Stimulated activated CD8-positive, alpha-beta memory T cell treated with anti-CD3 and anti-CD28 coated beads, Interleukin-7, amount 100 ng/mL, for 4 hours (primary cell): ENCODE measurements at regions not wholly inside any gene's neighbourhood (a gene's known extent, or its start where the extent isn't known, plus 50 kb on each side); places are given as distances from the start of the nearest gene placed in this dataset.

Source experiments
- DNase-seq, 2 donors: peaks; one replicate each; pipeline ENCODE4 v3.0.0-alpha.2; 2020; ENCODE audit warnings: low read depth in 2 of 2

- no peak for DNase-seq
These were observed 67.5 kb upstream of the THY1 start for GRCh38 chr11:119490253-119491006.

- no peak for DNase-seq
These were observed 66.1 kb upstream of the THY1 start for GRCh38 chr11:119489087-119489486.

DNA sequence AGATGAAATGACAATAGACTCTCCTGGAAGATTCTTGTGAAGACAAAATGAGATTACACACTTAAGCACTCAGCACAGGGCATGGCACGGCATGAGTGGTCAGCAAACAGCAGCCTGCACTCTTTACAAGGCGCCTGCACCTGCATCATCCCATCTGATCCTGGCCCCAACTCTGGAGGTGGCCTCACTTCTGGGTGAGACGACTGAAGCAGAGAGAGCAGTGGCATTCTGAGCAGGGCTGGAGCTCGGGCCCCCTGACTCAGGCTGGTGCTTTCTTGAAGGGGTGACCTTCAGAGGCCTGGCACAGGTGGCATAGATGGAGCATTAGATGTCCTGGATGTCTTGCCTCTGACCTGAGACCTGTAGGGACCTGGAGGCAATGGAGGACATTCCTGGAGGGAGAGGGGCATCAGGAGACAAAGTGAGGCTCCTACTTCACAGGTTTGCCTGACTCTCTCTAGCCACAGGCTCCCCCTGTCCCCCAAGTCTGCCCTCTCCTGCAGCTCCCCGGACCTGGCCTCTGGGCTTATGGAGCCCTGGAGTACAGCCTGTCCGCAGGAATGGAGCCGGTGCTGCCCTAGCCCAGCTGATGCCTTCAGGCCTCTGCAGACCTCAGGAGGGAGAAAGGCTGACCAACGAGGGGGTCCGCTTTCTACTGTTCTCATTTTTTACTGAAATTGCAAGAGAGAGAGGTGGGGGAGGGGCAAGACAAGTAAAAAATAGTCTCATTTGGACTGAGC lies 65.5 kb upstream of the THY1 start:
- no peak for DNase-seq

GRCh38 chr11:119486691-119487259 lies 63.8 kb upstream of the THY1 start:
- no peak for DNase-seq

DNA sequence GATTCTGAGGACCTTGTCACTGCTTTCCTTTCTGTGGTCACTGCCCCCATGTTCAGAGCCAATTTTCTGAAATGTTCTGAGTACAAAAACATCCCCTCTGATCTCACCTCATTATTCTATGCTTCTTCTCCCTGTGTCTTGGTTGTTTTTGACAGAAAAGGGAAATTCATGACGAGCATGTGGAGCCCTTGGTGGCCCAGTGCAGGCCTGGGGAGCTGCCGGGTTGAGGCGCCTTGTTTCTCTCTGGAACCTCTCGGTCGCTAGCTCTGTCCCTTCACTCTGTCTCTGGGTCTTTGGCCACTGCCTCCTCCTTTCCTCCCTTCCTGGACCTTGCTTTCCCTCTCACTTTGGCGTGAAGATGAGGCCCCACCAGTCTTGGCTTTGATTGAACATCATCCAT lies 63.0 kb upstream of the THY1 start:
- no peak for DNase-seq

- no peak for DNase-seq
These were observed 62.0 kb upstream of the THY1 start for GRCh38 chr11:119484741-119485605.

GRCh38 chr11:119483881-119484371 lies 61.0 kb upstream of the THY1 start:
- DNase-seq, result no peak

DNA sequence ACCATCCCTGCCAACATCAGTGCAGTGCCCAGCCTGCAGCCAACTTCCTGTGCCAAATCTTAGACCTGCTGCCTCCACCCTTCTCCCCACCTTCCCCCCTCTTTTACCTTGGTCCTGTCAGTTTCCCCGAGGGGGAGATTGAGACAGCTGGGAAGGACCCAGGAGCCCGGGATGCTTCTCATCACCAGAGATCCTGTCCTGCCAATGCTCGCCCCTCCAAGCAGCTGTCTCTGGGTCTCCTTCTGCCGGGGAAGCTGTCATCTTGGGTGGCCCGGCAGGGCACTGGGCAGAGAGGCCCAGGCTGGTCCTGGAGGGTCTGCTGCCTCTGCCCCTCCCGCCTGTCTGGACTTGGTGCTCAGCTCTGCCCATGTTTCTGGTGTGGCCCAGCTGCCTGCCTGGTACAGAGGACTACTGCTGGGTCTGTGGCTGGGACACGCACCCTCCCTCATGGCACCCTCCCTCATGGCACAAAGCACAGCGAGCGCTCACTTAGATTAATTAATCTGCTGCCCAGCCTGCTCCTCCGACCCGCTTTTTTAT lies 60.4 kb upstream of the THY1 start:
- no peak for DNase-seq

DNA sequence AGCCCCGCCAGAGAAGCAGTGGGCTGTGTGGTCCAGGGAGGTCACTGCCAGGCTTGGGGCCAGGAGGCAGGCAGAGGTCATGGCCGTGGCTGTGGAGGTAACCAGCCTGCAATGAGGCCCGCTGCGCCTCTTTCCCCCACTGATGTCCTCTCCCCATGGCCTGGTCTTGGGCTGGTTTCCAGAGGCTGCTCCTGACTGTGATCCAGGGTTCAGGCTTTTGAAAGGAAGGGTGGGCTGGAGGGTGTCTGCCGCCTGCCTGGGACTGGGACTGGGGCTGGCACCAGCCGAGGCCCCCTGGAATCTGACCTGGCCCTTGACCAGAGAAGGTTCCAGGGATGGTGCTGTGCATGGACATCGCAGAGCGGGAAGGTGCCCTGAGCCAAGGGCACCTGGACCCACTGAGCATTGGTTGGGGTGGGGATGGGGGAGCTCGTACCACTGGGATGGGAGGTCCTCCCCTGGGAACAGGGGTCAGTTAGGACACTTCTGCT lies 59.6 kb upstream of the THY1 start:
- DNase-seq, result no peak

DNA sequence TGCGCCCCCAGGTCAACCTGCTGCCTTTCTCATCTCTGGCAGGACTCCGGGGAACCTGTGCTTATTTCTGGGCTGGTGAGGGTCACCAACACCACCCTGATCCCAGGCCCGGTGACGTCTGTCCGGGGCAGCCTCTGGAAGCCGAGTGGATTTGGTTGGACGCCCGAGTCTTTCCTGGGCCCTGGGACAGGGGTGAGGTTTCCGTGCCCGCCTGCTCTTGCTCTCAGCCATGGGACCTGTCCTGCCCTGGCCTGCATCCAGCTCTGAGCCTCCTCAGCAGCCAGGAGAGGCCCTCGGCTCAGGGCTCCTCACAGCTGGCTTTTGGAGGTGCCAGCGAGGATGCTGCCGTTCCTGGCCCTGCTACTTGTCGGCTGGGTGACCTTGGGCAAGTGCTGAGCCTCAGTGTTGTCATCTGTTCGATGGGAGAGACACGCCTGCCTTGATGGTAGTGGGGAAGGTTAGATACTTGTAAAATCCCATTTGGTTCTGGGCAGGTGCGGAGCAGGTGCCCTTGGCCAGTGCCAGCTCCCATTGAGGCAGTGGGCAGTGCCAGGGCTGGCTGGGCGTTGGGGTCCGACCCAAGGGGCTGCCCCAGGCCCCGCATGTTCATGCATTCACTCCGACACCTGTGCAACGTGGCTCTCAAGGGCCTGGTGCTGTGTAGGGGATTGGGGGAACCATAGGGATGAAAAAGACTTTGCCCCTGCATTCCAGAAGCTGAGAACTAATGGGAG lies 58.9 kb upstream of the THY1 start:
- DNase-seq, result no peak

DNA sequence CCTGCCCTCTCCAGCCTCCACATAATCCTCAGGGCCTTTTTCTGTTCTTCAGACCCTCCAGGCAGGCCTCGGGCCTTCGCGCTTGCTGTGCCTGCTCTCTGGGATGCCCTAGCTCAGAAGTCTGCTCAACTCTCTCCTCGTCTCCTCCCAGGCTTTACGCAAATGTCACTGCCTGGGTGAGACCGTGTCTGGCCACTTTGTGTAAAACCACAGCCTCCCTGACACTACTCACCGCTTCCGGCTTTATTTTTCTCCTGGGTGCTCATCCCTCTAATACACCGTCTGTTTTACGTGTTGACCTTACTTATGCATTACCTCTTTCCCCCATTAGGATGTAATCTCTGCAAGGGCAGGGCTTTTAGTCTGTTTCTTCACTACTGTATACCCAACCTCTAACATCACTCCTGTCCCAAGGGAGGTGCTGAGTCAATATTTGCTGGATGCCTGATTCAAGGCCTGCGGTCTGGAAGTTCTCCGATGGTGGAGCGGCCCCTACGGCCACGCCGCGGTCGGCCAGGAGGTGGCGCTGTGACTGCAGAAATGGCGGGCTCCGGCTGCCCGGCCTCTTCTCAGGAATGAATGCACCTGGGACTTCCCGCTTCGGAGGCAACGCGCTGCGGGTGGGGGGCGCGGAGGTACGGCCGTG lies 58.2 kb upstream of the THY1 start:
- peak; percentile 20 to 26 for DNase-seq

- DNase-seq, result no peak
These were observed 57.5 kb upstream of the THY1 start for GRCh38 chr11:119480380-119481020.

GRCh38 chr11:119479685-119480275 lies 56.8 kb upstream of the THY1 start:
- DNase-seq, result no peak

GRCh38 chr11:119478711-119479285 lies 55.8 kb upstream of the THY1 start:
- DNase-seq, result no peak

DNA sequence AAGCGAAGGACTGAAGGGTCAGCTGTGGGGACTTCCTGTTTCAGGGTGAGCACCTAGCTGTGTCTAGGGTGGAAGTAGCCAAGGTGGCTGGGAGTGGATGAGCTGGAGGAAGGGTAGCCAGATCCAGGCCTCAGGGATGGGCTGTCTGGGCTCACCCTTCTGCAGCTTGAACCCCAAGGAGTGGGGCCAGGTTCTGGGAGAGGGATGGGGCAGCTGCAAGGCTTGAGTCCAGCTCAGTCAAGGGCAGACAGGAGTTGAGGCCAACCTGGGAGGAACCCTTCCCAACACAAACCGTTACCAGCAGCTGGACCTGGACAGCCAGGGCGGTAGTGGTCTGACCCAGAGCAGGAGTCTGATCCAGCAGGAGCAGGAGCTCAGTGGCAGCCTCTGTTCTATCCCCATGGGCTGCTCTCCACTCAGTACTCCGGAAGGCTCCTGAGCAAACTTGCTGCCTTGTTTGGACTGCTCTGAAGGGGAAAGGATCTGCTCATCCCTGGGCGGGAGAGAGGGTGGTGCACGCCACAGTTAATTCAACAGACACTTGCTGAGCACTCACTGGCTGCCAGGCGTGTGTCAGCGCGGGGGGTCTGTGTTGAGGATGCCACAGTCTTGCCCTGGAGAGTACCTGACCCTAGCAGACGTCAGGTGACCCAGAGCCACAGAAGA lies 53.8 kb upstream of the THY1 start:
- no peak for DNase-seq

- no peak for DNase-seq
These were observed 53.1 kb upstream of the THY1 start for GRCh38 chr11:119476038-119476437.

DNA sequence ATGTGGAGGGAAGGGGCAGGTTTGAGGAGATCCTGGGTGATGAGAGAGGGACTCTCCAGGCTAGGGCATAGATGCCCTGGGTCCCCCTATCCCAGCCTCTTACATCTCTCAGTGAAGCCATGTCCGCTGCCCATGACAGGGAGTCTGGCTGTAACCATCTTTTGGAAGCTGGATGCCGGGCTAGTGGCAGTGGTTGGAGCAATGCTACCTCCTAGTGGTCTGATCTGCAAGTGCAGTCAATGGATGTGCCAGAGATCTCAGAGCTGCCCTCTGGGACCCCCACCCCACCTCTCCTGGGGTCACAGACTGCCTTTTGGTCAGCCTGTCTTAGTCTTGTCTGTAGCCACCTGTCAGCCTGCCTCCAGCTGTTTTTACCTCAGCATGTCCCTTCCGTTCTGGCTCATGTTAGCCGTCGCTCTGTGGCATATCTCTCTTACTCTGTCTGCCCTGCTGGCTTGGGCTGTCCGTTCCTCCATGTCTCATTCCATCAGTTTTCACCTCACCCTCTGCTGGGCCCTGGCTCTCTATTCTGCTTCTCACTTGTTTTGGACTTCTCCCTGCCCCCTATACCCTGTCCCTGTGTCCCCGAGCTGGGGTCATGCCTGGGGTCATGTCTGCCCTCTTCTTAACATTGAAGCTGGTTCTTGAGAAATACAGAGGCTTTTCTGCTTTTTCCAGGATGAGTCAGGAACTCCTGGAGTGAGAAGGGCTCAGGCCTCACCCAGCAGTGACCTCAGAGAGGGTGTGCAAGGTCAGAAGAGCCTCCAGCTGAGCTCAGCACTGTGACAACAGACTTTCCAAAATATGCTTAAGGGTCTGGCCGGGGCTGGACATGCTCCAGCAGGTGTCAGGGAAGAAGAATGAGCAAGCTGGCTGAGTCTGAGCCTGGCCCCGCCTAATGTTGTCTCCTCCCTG lies 52.0 kb upstream of the THY1 start:
- DNase-seq, result peak; percentile 7 to 14
